Right forelimb (tissue), 1 donor: ENCODE measurements at regions not wholly inside any gene's neighbourhood (a gene's known extent, or its start where the extent isn't known, plus 50 kb on each side); places are given as distances from the start of the nearest gene placed in this dataset.
A peak's percentile ranks its signal among the peaks of the same experiment; 100 is the strongest.
"Not testable (repeated sequence)": the region's sequence is repeated elsewhere in the genome, so short reads cannot be mapped to it uniquely, and the experiment has no call there.

Experiments used
- DNase-seq: peaks from one replicate; pipeline ENCODE4 v3.0.0-alpha.2; 2018

- DNase-seq: no peak
Observed at GRCh38 chr3:74921676-74922075, 307.2 kb upstream of the CNTN3 start.

GRCh38 chr3:74920721-74921350 is 306.4 kb upstream of the CNTN3 start:
- no peak for DNase-seq

GRCh38 chr3:74916696-74917095 is 302.2 kb upstream of the CNTN3 start:
- no peak for DNase-seq

DNA sequence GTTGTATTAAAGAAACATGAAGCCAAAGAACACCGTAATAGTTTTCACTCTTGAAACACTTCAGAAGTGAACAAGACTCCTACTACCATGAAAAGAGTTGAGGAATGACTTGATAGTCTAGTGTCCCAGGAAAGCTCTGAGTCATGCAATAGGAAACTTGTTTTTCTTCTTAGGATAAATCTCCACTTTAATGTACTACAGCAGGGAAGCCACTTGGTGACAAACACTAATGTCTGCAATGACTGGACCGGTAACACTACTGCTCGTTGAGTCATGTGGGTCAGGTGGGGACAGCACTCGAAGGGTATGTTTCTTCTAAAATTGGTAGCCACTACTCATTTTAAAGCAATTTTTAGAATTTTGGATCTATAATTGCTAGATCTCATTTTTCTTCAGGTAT is 291.7 kb upstream of the CNTN3 start:
- no peak for DNase-seq

DNA sequence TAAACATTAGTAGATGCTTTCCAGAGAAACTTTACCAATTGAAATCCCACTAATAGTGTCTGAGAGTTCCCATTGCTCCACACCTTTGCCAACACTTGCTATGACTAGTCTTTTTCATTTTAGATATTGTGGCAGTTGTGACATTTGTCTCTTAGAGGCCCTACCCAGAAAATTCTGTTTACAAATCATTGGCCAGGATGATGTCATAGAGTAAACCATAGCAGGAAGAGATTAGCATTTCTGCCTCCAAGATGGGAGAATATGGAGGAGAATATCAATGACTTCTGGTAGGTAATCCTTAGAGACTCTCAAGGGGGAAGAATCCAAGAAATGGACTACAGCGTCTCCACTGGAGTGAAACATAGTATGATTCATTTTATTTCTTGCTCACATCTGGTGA is 291.0 kb upstream of the CNTN3 start:
- DNase-seq: no peak

DNA sequence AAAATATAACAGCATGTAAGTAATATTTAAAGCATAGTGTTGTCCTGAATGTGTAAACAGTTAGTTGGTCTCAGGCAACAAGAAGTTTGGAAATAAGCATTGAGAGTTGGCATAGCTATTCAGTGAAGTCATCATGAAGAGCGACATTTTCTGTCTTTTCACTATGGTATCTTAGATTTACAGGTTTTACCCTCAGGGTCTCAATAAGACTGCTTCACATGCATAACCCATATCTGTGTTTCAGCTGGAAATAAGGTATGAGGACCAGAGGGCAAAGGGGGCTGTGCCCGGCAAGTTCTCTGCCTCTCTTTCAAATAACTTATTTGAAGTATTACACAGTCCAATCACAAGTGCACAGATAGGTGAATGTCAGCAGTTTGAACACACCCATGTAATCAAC is 290.2 kb upstream of the CNTN3 start:
- no peak for DNase-seq

DNA sequence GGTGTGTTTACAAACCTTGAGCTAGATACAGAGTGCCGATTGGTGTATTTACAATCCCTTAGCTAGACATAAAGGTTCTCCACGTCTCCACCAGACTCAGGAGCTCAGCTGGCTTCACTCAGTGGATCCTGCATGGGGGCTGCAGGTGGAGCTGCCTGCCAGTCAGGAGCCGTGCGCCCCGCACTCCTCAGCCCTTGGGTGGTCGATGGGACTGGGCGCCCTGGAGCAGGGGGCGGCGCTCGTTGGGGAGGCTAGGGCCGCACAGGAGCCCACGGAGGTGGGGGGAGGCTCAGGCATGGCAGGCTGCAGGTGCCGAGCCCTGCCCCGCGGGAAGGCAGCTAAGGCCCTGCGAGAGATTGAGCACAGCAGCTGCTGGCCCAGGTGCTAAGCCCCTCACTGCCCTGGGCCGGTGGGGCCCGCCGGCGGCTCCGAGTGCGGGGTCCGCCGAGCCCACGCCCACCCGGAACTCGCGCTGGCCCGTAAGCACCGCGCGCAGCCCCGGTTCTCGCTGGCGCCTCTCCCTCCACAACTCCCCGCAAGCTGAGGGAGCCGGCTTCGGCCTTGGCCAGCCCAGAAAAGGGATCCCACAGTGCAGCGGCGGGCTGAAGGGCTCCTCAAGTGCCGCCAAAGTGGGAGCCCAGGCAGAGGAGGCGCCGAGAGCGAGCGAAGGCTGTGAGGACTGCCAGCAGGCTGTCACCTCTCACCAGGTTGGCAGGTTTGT is 285.5 kb upstream of the CNTN3 start:
- DNase-seq: not testable (repeated sequence)

GRCh38 chr3:74897006-74897405 is 282.5 kb upstream of the CNTN3 start:
- DNase-seq: no peak

GRCh38 chr3:74891312-74891711 is 276.9 kb upstream of the CNTN3 start:
- DNase-seq: no peak

- DNase-seq: no peak
Observed at GRCh38 chr3:74883690-74884089, 269.2 kb upstream of the CNTN3 start.

DNA sequence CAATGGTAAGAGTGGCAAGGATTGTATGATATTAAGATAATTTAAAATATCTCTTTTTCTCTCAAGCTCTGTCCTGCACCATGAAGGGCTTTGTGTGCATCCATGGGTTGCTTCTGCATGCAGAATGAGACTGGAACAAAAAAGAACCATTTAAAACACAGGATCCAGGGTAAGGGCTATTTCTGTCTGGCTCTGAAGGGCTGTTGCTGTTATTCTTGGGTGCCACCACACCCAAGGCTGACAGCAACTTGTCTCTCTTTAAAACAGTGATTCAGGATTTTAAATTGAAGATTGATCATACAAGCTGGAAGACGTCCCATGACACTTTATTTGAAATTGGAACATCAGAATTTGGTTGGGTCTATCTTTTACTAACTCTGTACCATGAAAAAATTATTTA is 268.8 kb upstream of the CNTN3 start:
- DNase-seq: no peak

GRCh38 chr3:74880237-74880636 is 265.8 kb upstream of the CNTN3 start:
- no peak for DNase-seq

GRCh38 chr3:74866357-74867030 is 252.0 kb upstream of the CNTN3 start:
- DNase-seq: no peak

GRCh38 chr3:74862476-74862875 is 248.0 kb upstream of the CNTN3 start:
- peak; percentile 52 for DNase-seq

- no peak for DNase-seq
Observed at GRCh38 chr3:74861211-74861610, 246.8 kb upstream of the CNTN3 start.

GRCh38 chr3:74858086-74858485 is 243.6 kb upstream of the CNTN3 start:
- no peak for DNase-seq

GRCh38 chr3:74850381-74850780 is 235.9 kb upstream of the CNTN3 start:
- no peak for DNase-seq

- DNase-seq: no peak
Observed at GRCh38 chr3:74847093-74847492, 232.6 kb upstream of the CNTN3 start.

- no peak for DNase-seq
Observed at GRCh38 chr3:74845081-74845480, 230.6 kb upstream of the CNTN3 start.

DNA sequence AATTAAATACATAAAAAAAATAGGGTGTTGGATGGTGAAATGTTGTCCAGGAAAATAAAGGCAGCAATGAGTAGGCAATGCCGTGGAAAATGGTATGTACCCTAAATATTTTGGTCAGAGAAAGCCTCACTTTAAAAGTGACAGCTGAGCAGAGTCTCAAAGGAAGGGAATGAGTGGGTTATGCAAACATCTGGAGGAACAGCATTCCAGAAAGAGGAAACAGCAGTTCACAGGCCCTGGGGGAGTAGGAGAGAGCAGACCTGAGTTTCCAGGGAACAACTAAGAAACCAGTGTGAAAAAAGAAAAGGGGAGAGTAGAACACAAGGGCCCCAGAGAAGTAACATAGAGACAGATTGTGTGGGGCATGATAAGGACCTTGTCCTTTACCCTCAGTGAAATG is 230.0 kb upstream of the CNTN3 start:
- DNase-seq: no peak

DNA sequence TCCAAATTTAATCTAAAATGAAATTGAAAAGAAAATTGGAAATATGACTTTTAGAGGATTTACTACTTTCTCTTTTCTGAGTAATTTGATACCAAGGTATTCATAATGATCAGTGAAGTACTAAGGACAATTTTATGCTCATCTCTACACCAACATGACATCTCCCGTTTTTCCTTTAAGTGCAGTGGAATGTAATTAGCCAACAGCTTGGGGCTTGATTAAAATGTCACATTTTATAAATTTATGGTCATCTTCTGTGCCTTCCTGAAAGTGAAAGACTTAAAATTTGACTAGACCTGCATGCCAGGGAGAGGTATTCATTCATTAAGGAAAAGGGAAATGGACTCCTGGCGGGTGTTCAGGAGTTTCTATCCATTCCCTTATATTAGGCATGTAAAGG is 228.2 kb upstream of the CNTN3 start:
- no peak for DNase-seq

DNA sequence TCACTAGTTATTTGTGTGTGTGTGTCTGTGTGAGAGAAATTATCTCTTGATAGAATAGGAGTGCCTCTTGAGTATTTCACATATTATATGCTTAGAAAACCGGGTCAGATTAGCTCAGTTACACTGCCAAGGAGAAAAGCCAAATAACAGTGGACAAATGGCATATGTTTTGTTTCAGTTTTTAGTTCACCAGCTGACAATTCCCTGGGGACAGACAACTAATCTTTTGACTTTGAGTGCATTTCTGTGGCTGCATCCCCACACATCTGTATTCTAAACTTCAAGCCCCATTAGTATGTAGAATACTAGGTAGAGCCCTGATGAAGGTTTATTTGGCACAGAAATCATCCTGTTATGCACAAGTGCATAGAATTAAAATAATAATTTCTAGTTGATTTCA is 227.7 kb upstream of the CNTN3 start:
- DNase-seq: no peak

GRCh38 chr3:74839566-74839965 is 225.1 kb upstream of the CNTN3 start:
- no peak for DNase-seq

- no peak for DNase-seq
Observed at GRCh38 chr3:74832925-74833324, 218.5 kb upstream of the CNTN3 start.
